ENCODE measurements at regions not wholly inside any gene's neighbourhood (a gene's known extent, or its start where the extent isn't known, plus 50 kb on each side); places are given as distances from the start of the nearest gene placed in this dataset.

GRCh38 chr2:59560769-59561168 is 992.7 kb downstream of the BCL11A start:
- no peak for TF ChIP-seq CTCF (conservative IDR thresholded peaks at IDR 0.05; ENCODE audit: low read depth, low read length)
- DNase-seq (ENCODE audit: low read depth), result no peak
- no peak overlapping the region for H3K4me3 ChIP-seq (ENCODE audit: low read length)

- no peak overlapping the region for H3K4me3 ChIP-seq (ENCODE audit: low read length)
- no peak for TF ChIP-seq CTCF (conservative IDR thresholded peaks at IDR 0.05; ENCODE audit: low read depth, low read length)
- no peak for DNase-seq (ENCODE audit: low read depth)
Observed at GRCh38 chr2:59540864-59541263, 1012.6 kb downstream of the BCL11A start.

GRCh38 chr2:59538398-59538911 is 1015.0 kb downstream of the BCL11A start:
- DNase-seq (ENCODE audit: low read depth), result no peak
- no peak overlapping the region for H3K4me3 ChIP-seq (ENCODE audit: low read length)
- TF ChIP-seq CTCF (conservative IDR thresholded peaks at IDR 0.05; ENCODE audit: low read depth, low read length), result no peak

- no peak for DNase-seq (ENCODE audit: low read depth)
- no peak overlapping the region for H3K4me3 ChIP-seq (ENCODE audit: low read length)
- no peak for TF ChIP-seq CTCF (conservative IDR thresholded peaks at IDR 0.05; ENCODE audit: low read depth, low read length)
Observed at GRCh38 chr2:59532808-59533207, 1020.6 kb downstream of the BCL11A start.

- no peak for DNase-seq (ENCODE audit: low read depth)
- no peak overlapping the region for H3K4me3 ChIP-seq (ENCODE audit: low read length)
- TF ChIP-seq CTCF (conservative IDR thresholded peaks at IDR 0.05; ENCODE audit: low read depth, low read length), result no peak
Observed at GRCh38 chr2:59530258-59530657, 1023.2 kb downstream of the BCL11A start.

GRCh38 chr2:59529726-59530125 is 1023.7 kb downstream of the BCL11A start:
- TF ChIP-seq CTCF (conservative IDR thresholded peaks at IDR 0.05; ENCODE audit: low read depth, low read length), result no peak
- no peak for DNase-seq (ENCODE audit: low read depth)
- H3K4me3 ChIP-seq (ENCODE audit: low read length), result no peak overlapping the region

GRCh38 chr2:59528525-59528924 is 1024.9 kb downstream of the BCL11A start:
- DNase-seq (ENCODE audit: low read depth), result no peak
- no peak overlapping the region for H3K4me3 ChIP-seq (ENCODE audit: low read length)
- no peak for TF ChIP-seq CTCF (conservative IDR thresholded peaks at IDR 0.05; ENCODE audit: low read depth, low read length)

All from retinal pigment epithelial cell (primary cell).